ENCODE measurements at regions not wholly inside any gene's neighbourhood (a gene's known extent, or its start where the extent isn't known, plus 50 kb on each side); places are given as distances from the start of the nearest gene placed in this dataset.

- no peak for DNase-seq
- peaks cover 5 to 7% of the 10 kb centered on the region in 2 donors for H3K9me3 Mint-ChIP-seq
- TF ChIP-seq, protein P1, sequence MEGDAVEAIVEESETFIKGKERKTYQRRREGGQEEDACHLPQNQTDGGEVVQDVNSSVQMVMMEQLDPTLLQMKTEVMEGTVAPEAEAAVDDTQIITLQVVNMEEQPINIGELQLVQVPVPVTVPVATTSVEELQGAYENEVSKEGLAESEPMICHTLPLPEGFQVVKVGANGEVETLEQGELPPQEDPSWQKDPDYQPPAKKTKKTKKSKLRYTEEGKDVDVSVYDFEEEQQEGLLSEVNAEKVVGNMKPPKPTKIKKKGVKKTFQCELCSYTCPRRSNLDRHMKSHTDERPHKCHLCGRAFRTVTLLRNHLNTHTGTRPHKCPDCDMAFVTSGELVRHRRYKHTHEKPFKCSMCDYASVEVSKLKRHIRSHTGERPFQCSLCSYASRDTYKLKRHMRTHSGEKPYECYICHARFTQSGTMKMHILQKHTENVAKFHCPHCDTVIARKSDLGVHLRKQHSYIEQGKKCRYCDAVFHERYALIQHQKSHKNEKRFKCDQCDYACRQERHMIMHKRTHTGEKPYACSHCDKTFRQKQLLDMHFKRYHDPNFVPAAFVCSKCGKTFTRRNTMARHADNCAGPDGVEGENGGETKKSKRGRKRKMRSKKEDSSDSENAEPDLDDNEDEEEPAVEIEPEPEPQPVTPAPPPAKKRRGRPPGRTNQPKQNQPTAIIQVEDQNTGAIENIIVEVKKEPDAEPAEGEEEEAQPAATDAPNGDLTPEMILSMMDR (IDR thresholded peaks at IDR 0.05): no peak
- no peaks in the 10 kb centered on the region for H3K36me3 Mint-ChIP-seq
- Histone ChIP-seq H3K27ac (ENCODE audit: low read length) (no peak overlapping the region), H3K4me3 (ENCODE audit: low read length) (no peak overlapping the region), H3K9me3 (ENCODE audit: control insufficient read depth, insufficient read depth, low read length) (peaks cover 3% of the 10 kb centered on the region), H3K4me1 (ENCODE audit: control insufficient read depth, insufficient read depth, low read length) (no peaks in the 10 kb centered on the region), H3K27me3 (ENCODE audit: control insufficient read depth, insufficient read depth, low read length) (no peaks in the 10 kb centered on the region), H3K36me3 (ENCODE audit: control insufficient read depth, insufficient read depth, low read length) (no peaks in the 10 kb centered on the region)
- H3K27me3 Mint-ChIP-seq (ENCODE audit: low read depth in 2 of 2): no peaks in the 10 kb centered on the region
- no peak overlapping the region for H3K27ac Mint-ChIP-seq
- no peak for ATAC-seq
- H3K4me1 Mint-ChIP-seq: no peaks in the 10 kb centered on the region
- WGBS (ENCODE audit: insufficient coverage): 62% methylated on average over 1 of the region's 2 CpGs
- intact Hi-C loops (cut with micrococcal nuclease): no loop called here
- no peak overlapping the region for H3K4me3 Mint-ChIP-seq
Observed at GRCh38 chr14:87407344-87407743, 585.6 kb downstream of the GALC start.

- DNase-seq (no peak), ATAC-seq (no peak)
- Mint-ChIP-seq H3K36me3 (no peaks in the 10 kb centered on the region), H3K4me3 (no peak overlapping the region), H3K4me1 (no peaks in the 10 kb centered on the region), H3K9me3 (peaks cover 5 to 7% of the 10 kb centered on the region in 2 donors), H3K27me3 (ENCODE audit: low read depth in 2 of 2) (no peaks in the 10 kb centered on the region), H3K27ac (no peak overlapping the region)
- Histone ChIP-seq H3K27me3 (ENCODE audit: control insufficient read depth, insufficient read depth, low read length) (no peaks in the 10 kb centered on the region), H3K9me3 (ENCODE audit: control insufficient read depth, insufficient read depth, low read length) (peaks cover 3% of the 10 kb centered on the region), H3K27ac (ENCODE audit: low read length) (no peak overlapping the region), H3K4me1 (ENCODE audit: control insufficient read depth, insufficient read depth, low read length) (no peaks in the 10 kb centered on the region), H3K4me3 (ENCODE audit: low read length) (no peak overlapping the region), H3K36me3 (ENCODE audit: control insufficient read depth, insufficient read depth, low read length) (no peaks in the 10 kb centered on the region)
- intact Hi-C loops (cut with micrococcal nuclease): no loop called here
- TF ChIP-seq, protein P1 (IDR thresholded peaks at IDR 0.05): no peak
- 51% methylated on average over 3 of the region's 3 CpGs for WGBS (ENCODE audit: insufficient coverage)
Observed at GRCh38 chr14:87405563-87405962, 587.4 kb downstream of the GALC start.

- H3K27ac Mint-ChIP-seq: no peak overlapping the region
- no peak overlapping the region for H3K4me3 Mint-ChIP-seq
- 64% methylated on average over 3 of the region's 4 CpGs for WGBS (ENCODE audit: insufficient coverage)
- Histone ChIP-seq H3K36me3 (ENCODE audit: control insufficient read depth, insufficient read depth, low read length) (no peaks in the 10 kb centered on the region), H3K27ac (ENCODE audit: low read length) (no peak overlapping the region), H3K4me3 (ENCODE audit: low read length) (no peak overlapping the region), H3K27me3 (ENCODE audit: control insufficient read depth, insufficient read depth, low read length) (no peaks in the 10 kb centered on the region), H3K4me1 (ENCODE audit: control insufficient read depth, insufficient read depth, low read length) (no peaks in the 10 kb centered on the region), H3K9me3 (ENCODE audit: control insufficient read depth, insufficient read depth, low read length) (no peaks in the 10 kb centered on the region)
- ATAC-seq (no peak), DNase-seq (no peak)
- peaks cover 5 to 10% of the 10 kb centered on the region in 2 donors for H3K9me3 Mint-ChIP-seq
- TF ChIP-seq, protein P1 (IDR thresholded peaks at IDR 0.05): no peak
- intact Hi-C loops (cut with micrococcal nuclease): no loop called here
- no peaks in the 10 kb centered on the region for H3K27me3 Mint-ChIP-seq (ENCODE audit: low read depth in 2 of 2)
- H3K36me3 Mint-ChIP-seq: peaks cover 11% of the 10 kb centered on the region
- no peaks in the 10 kb centered on the region for H3K4me1 Mint-ChIP-seq
Observed at GRCh38 chr14:87397499-87397898, 595.5 kb downstream of the GALC start.

DNA sequence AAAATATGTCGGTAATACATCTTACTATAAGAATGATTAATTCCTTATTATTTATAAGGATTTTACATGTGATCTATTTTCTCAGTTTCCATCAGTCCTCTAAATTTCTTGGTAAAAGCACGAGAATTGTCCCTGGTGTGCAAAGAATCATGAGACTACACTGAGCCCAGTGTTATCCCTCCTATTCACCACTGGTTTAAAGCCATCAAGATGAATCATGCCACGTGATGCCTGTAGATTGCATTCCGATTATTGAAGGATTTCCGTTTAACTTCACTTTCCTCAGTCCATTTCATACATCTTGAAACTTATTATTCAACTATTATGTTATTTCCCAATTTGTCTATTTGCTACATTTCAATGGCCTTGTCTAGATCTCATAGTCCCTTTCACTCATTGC is 601.9 kb downstream of the GALC start:
- 83% methylated on average over 4 of the region's 5 CpGs for WGBS (ENCODE audit: insufficient coverage)
- no peak overlapping the region for H3K4me3 Mint-ChIP-seq
- DNase-seq (no peak), ATAC-seq (no peak)
- H3K4me3 ChIP-seq (ENCODE audit: low read length): no peak overlapping the region
- H3K27me3 ChIP-seq (ENCODE audit: control insufficient read depth, insufficient read depth, low read length): no peaks in the 10 kb centered on the region
- TF ChIP-seq, protein P1 (IDR thresholded peaks at IDR 0.05): no peak
- H3K27ac Mint-ChIP-seq: no peak overlapping the region
- peaks cover 11% of the 10 kb centered on the region for H3K36me3 Mint-ChIP-seq
- H3K27ac ChIP-seq (ENCODE audit: low read length): no peak overlapping the region
- peaks cover 5% of the 10 kb centered on the region for H3K9me3 ChIP-seq (ENCODE audit: control insufficient read depth, insufficient read depth, low read length)
- peaks cover 10 to 13% of the 10 kb centered on the region in 2 donors for H3K9me3 Mint-ChIP-seq
- no peaks in the 10 kb centered on the region for H3K4me1 ChIP-seq (ENCODE audit: control insufficient read depth, insufficient read depth, low read length)
- no peaks in the 10 kb centered on the region for H3K27me3 Mint-ChIP-seq (ENCODE audit: low read depth in 2 of 2)
- no peaks in the 10 kb centered on the region for H3K36me3 ChIP-seq (ENCODE audit: control insufficient read depth, insufficient read depth, low read length)
- H3K4me1 Mint-ChIP-seq: no peaks in the 10 kb centered on the region
- intact Hi-C loops (cut with micrococcal nuclease): no loop called here
